ENCODE measurements at regions not wholly inside any gene's neighbourhood (a gene's known extent, or its start where the extent isn't known, plus 50 kb on each side); places are given as distances from the start of the nearest gene placed in this dataset.

- no peak for DNase-seq (ENCODE audit: low read depth in 1 of 2, low spot score in 1 of 2)
These were observed 460.9 kb upstream of the KIRREL3 start for GRCh38 chr11:127461241-127462064.

- DNase-seq (ENCODE audit: low read depth in 1 of 2, low spot score in 1 of 2), result no peak
These were observed 458.0 kb upstream of the KIRREL3 start for GRCh38 chr11:127458561-127458960.

DNA sequence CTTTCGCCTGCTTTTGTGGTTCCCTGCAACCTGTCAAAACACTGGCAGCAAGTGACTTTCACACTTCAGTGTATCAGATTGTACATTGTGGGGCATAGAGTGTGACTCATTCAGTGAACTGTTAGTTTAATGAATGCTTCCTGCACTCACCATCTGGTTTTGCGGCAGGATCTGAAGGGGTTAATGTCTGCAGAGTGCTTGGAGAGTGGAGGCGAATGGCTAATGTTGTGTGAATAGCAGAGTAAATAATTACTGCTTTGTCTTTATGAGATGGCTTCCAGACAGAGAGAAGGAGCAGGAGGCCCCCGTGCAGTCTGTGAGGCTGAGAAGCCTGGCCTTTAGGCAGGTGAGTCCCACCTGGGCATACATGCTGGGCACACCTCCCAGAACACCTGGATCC, 454.3 kb upstream of the KIRREL3 start:
- no peak for DNase-seq (ENCODE audit: low read depth in 1 of 2, low spot score in 1 of 2)

DNA sequence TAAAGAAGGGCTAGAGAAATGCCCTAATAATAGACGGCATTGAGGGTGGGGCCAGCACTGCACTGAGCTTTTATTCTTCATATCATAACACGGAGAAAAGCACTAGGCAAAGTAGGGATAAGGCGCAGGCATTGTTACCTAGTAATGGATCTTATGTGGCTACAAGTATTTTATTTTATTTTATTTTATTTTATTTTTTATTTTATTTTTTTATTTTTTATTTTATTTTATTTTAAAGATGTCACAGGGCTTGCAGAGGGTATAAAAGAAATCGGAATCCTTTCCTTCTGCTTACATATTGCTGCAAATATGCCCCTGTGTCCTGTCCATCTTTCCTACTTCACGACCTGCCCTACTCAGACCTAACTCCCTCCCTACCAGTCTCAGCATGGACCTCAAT, 452.0 kb upstream of the KIRREL3 start:
- DNase-seq (ENCODE audit: low read depth in 1 of 2, low spot score in 1 of 2), result no peak

DNA sequence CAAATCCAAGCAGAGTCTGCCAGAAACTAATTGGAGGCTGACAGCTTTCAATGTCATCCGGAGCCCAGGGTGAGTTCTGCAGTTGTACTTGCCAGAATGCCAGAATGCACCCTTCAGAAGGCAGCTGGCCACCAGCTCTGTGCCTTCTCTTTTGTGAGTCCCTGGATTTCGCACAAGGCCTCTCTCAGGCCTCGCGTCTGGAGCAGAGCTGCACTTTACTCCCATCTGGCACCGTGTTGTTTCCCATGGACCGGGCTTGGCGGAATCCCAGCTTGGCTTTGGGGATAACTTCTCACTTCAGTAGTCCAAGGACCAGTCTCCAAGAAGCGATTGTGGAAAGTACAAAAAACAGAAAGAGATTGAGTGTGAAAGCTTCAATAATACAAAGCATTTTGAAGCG, 451.3 kb upstream of the KIRREL3 start:
- no peak for DNase-seq (ENCODE audit: low read depth in 1 of 2, low spot score in 1 of 2)

DNA sequence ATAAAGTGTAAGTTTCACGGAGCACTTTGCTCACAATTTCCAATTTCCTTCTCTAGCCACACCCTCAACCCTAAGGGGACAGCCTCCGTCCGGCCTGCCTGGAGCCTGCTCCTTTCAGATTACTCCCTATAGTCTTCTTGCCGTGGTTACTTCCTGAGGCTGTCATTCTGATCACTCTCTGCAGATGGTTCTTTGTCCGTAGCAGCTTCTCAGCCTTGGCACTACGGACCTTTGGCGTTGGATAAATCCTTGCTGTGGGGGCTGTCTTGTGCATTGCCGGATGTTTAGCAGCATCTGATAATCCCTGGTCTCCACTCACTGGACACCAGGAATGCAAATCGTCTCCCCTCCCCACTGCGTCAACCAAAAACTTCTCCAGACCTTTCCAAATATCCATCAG, 447.5 kb upstream of the KIRREL3 start:
- DNase-seq (ENCODE audit: low read depth in 1 of 2, low spot score in 1 of 2), result no peak

DNA sequence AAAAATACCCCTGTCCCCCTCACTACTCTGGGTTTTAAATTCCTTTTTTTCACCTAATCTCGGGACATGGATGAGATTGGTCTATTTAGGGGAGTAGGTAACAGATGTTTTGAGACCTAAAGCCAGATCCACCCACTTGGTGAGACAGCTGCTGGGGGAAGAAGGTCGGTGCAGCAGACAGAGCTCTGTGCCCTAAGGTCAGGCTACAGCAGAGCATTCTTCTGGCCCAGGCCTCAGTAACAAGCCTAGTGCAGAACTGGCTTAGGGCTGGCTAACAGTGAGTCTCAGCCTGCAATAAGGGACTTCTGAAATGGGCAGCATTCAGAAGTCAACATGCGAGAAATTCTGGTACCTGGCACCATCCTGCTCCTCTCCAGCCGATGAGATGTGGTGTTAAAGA, 444.9 kb upstream of the KIRREL3 start:
- no peak for DNase-seq (ENCODE audit: low read depth in 1 of 2, low spot score in 1 of 2)

DNA sequence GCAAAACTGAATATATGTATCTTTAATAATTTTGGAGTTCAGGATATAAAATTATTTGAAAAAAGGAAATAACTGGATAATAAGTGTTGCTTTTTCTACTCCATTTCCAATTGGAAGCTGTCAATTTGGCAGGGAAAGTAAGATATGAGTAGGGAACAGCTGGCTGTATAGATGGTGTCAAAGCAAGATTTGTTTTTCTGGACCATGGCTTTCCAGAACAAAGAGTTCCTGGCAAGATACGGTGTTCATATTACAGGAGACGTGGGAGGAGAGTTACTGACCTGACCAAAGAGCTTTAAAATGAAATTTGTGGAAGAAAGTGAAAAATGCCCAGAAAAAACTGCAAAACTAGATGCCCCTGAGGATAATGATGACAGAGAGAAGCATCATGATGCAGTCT, 442.7 kb upstream of the KIRREL3 start:
- DNase-seq (ENCODE audit: low read depth in 1 of 2, low spot score in 1 of 2), result no peak

DNA sequence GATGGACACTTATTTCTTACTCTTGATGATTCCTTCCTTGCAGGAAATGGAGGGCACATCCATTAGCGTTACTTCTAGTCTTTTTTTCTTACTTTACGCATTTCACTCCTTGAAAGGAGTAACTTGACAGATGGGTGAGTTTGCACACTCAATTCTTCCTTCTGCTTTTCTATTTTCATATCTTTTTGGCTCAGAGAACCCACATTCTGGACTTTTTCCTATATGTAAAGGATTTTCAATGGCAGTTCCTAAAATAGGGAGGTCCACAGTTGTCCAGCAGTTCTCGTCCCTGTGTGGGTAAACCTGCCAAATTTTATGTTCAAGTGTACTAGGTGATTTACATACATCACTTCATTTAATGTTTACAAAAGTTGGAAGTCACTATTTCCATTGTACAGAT, 440.0 kb upstream of the KIRREL3 start:
- no peak for DNase-seq (ENCODE audit: low read depth in 1 of 2, low spot score in 1 of 2)

GRCh38 chr11:127425281-127425680, 424.7 kb upstream of the KIRREL3 start:
- no peak for DNase-seq (ENCODE audit: low read depth in 1 of 2, low spot score in 1 of 2)

GRCh38 chr11:127424661-127425060, 424.1 kb upstream of the KIRREL3 start:
- no peak for DNase-seq (ENCODE audit: low read depth in 1 of 2, low spot score in 1 of 2)

DNA sequence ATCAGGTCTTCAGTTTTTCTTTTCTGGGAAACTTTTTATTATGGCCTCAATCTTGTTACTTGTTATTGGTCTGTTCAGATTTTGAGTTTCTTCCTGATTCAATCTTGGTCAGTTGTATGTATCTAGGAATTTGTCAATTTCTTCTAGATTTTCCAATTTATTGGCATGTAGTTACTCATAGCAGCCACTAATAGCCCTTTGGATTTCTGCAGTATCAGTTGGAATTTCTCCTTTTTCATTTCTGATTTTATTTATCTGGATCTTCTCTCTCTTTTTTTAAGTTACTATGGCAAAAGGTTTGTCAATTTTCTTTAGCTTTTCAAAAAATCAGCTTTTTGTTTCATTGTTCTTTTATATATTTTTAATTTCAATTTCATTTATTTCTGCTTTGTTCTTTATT, 419.6 kb upstream of the KIRREL3 start:
- no peak for DNase-seq (ENCODE audit: low read depth in 1 of 2, low spot score in 1 of 2)

DNA sequence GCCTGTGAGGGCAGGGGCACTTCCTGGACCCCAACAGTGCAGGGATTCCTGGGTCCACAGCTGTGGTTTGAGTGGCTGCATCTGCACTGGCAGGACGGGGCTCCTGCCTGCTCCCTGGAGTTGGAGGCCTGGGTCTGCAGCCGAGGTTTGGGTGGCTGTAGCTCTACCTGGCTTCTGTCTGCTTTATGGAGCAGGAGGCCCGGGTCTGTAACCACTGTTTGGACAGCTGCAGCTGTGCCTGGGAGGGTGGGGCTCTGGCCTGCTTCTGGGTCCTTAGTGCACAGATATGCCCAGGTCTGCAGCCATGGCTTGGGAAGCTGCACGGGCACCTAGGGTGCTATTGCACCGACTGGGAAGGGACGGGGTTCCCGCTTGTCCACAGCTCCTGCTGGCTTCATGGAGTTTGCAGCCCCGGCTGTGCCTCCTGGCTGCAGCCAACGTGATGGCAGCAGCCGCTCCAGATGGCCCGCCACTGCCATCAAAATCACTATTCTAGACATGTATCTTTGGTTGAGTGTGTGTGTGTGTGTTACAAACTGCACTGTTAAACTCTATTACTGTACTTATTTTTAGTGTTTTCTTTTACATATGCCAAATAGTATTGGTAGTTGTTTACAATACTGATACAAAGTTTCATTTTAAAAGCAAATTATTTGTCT, 412.3 kb upstream of the KIRREL3 start:
- DNase-seq (ENCODE audit: low read depth in 1 of 2, low spot score in 1 of 2), result no peak

GRCh38 chr11:127412234-127412633, 411.7 kb upstream of the KIRREL3 start:
- DNase-seq (ENCODE audit: low read depth in 1 of 2, low spot score in 1 of 2), result no peak

- DNase-seq (ENCODE audit: low read depth in 1 of 2, low spot score in 1 of 2), result no peak
These were observed 410.7 kb upstream of the KIRREL3 start for GRCh38 chr11:127411283-127411682.

DNA sequence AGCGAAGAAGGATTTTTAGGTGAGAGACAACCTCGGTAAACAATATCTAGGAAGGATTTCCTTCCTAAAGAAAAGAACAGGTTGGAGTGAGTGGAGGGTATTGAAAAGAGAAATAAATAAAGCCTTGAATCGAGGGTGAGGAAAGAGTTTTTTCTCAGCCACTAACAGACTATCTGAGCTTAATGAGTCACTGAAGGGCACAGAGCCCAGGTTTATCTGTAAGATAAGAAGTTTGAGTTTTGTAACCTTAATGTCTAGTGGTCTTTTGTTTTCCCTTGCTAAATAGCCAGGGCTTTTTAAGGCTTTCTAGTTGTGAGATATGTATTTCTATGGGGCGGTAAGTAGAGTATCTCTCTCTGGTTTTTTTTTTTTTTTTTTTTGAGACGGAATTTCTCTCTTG, 394.5 kb upstream of the KIRREL3 start:
- DNase-seq (ENCODE audit: low read depth in 1 of 2, low spot score in 1 of 2), result no peak

DNA sequence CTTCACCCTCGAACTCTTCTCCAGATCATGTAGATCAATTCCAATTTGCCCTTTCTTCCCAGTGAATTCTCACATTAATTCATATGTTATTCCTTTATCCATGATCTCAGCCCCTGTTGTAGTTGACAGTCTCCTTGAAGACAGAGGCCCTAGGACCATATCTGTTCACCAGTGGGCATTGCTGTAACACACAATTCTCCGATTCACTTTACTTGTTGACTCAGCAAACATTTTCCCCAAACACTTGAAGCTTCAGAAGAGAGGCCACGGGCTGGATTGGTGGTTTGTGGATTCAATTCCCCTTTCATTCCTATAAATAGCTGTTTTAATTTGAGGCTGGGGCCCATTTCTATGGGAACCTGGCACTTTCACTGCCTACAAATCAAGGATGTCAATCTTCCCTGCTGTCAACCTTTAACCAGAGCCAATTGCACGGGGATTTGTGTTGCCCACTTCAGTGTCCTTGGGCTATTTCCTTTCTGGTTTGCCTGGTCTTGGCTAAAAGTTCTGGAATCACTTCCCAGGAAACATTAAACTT, 393.0 kb upstream of the KIRREL3 start:
- DNase-seq (ENCODE audit: low read depth in 1 of 2, low spot score in 1 of 2), result no peak

- no peak for DNase-seq (ENCODE audit: low read depth in 1 of 2, low spot score in 1 of 2)
These were observed 392.0 kb upstream of the KIRREL3 start for GRCh38 chr11:127392575-127392974.

- DNase-seq (ENCODE audit: low read depth in 1 of 2, low spot score in 1 of 2), result no peak
These were observed 389.9 kb upstream of the KIRREL3 start for GRCh38 chr11:127390465-127390864.

DNA sequence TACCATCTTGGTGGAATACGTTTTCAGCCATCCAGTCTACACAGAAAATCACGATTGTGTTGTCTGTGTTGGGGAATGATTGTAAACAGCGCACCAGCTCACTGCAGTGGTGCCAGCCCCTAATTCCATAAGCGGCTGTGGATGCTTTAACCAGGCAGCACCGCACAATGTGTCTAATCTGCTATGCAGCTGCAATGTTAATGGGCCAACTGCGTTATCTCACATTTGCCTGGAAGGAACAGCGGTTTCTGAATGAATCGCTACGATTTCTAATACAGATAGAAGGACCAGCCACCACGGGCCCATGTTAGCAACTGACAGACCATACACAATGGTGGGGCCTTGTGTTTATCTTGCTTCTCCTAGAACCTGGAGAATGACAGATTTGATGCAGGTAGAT, 384.5 kb upstream of the KIRREL3 start:
- no peak for DNase-seq (ENCODE audit: low read depth in 1 of 2, low spot score in 1 of 2)

DNA sequence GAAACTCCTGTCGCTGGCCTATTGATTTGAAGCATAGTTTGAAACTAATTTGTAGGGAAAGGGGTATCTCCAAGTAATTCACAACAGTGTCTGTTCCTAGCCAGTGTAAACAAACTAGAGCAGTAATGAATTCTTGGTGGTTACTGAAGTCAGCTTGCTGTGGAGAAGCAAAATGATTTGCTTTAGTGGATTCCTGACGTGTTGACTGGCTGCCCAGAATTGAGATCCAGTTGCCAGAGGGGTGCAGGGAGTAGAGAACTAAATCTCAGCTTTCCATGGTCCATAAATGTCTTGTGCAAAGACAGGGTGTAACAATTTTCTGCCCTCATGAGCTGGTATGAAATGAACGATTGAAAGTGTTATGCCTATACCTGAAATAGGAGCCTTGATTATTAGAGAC, 382.5 kb upstream of the KIRREL3 start:
- no peak for DNase-seq (ENCODE audit: low read depth in 1 of 2, low spot score in 1 of 2)

GRCh38 chr11:127381247-127381646, 380.7 kb upstream of the KIRREL3 start:
- DNase-seq (ENCODE audit: low read depth in 1 of 2, low spot score in 1 of 2), result no peak

DNA sequence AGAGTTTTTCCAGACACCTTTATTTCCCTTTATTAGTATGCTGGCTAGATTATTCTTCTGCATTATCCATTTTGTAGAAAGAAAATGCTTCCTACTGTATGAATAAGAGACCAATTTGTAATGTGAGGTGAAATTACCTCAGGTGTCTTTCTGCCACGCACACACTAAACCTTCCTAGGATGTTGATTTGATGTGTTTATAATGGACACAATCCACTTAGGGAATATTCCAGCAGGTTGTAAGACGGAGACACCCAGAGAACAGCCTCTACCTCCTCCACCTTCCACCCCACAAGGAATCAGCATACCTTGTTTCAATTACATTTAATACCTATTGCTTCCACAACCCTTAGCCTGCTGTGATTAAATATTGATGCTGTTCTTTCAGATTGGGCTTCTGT, 379.1 kb upstream of the KIRREL3 start:
- no peak for DNase-seq (ENCODE audit: low read depth in 1 of 2, low spot score in 1 of 2)

Data from stimulated activated CD4-positive, alpha-beta T cell treated with anti-CD3 and anti-CD28 coated beads, Interleukin-15, amount 100 ng/mL, for 1 hour (primary cell).